ENCODE measurements at regions not wholly inside any gene's neighbourhood (a gene's known extent, or its start where the extent isn't known, plus 50 kb on each side); places are given as distances from the start of the nearest gene placed in this dataset.

- TF ChIP-seq, protein P1, sequence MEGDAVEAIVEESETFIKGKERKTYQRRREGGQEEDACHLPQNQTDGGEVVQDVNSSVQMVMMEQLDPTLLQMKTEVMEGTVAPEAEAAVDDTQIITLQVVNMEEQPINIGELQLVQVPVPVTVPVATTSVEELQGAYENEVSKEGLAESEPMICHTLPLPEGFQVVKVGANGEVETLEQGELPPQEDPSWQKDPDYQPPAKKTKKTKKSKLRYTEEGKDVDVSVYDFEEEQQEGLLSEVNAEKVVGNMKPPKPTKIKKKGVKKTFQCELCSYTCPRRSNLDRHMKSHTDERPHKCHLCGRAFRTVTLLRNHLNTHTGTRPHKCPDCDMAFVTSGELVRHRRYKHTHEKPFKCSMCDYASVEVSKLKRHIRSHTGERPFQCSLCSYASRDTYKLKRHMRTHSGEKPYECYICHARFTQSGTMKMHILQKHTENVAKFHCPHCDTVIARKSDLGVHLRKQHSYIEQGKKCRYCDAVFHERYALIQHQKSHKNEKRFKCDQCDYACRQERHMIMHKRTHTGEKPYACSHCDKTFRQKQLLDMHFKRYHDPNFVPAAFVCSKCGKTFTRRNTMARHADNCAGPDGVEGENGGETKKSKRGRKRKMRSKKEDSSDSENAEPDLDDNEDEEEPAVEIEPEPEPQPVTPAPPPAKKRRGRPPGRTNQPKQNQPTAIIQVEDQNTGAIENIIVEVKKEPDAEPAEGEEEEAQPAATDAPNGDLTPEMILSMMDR (IDR thresholded peaks at IDR 0.05): no peak
- no peak for TF ChIP-seq POLR2A (IDR thresholded peaks at IDR 0.05; ENCODE audit: low read depth)
- no peak for TF ChIP-seq POLR2AphosphoS5 (IDR thresholded peaks at IDR 0.05)
- no peak for TF ChIP-seq EP300 (IDR thresholded peaks at IDR 0.05)
Measured at GRCh38 chr6:109922851-109923250, 55.3 kb upstream of the GPR6 start.
